Activated effector memory CD4-positive, alpha-beta T cell treated with anti-CD3 and anti-CD28 coated beads, Interleukin-2, amount 50 U/mL, for 16 hours (primary cell): ENCODE measurements at regions not wholly inside any gene's neighbourhood (a gene's known extent, or its start where the extent isn't known, plus 50 kb on each side); places are given as distances from the start of the nearest gene placed in this dataset.

Experiments
- DNase-seq: peaks from one replicate; pipeline ENCODE4 v3.0.0-alpha.2; 2020

GRCh38 chr4:175560604-175561003, 251.5 kb downstream of the GPM6A start:
- DNase-seq = no peak

- DNase-seq = no peak
These were observed 250.4 kb downstream of the GPM6A start for GRCh38 chr4:175561696-175562095.

GRCh38 chr4:175562111-175562510, 250.0 kb downstream of the GPM6A start:
- DNase-seq = no peak

GRCh38 chr4:175562542-175562941, 249.5 kb downstream of the GPM6A start:
- DNase-seq = no peak
